Glutamatergic neuron (in vitro differentiated cells): ENCODE measurements at regions not wholly inside any gene's neighbourhood (a gene's known extent, or its start where the extent isn't known, plus 50 kb on each side); places are given as distances from the start of the nearest gene placed in this dataset.

Experiments
- DNase-seq: peaks from one replicate; pipeline ENCODE4 v3.0.0; 2022
- H3K27ac Mint-ChIP-seq: one replicate; pipeline ENCODE4 v1.8.0; 2020; ENCODE audit warnings: mild to moderate bottlenecking, mixed read lengths, inconsistent platforms; ENCODE audit not compliant: unreplicated experiment
- H3K27me3 Mint-ChIP-seq: one replicate; pipeline ENCODE4 v1.8.0; 2020; ENCODE audit warnings: mild to moderate bottlenecking, moderate library complexity, mixed read lengths, inconsistent platforms; ENCODE audit not compliant: unreplicated experiment
- H3K36me3 Mint-ChIP-seq: one replicate; pipeline ENCODE4 v1.8.0; 2020; ENCODE audit warnings: mild to moderate bottlenecking, mixed read lengths, inconsistent platforms; ENCODE audit not compliant: unreplicated experiment
- H3K4me1 Mint-ChIP-seq: one replicate; pipeline ENCODE4 v1.8.0; 2020; ENCODE audit warnings: mild to moderate bottlenecking, low read depth, mixed read lengths, inconsistent platforms; ENCODE audit not compliant: unreplicated experiment
- H3K4me3 Mint-ChIP-seq: one replicate; pipeline ENCODE4 v1.8.0; 2020; ENCODE audit warnings: mild to moderate bottlenecking, mixed read lengths, inconsistent platforms; ENCODE audit not compliant: unreplicated experiment
- H3K9me3 Mint-ChIP-seq: one replicate; pipeline ENCODE4 v1.8.0; 2020; ENCODE audit warnings: mild to moderate bottlenecking, moderate library complexity, mixed read lengths, inconsistent platforms; ENCODE audit not compliant: unreplicated experiment
- TF ChIP-seq, protein P1 (sequence below): fragments of 200-600 bp; sonication (generic); IDR thresholded peaks from one replicate; pipeline ENCODE4 v1.5.0; 2021; ENCODE audit not compliant: partially characterized antibody, unreplicated experiment

- H3K27ac Mint-ChIP-seq, result no peak overlapping the region
- H3K27me3 Mint-ChIP-seq, result no peaks in the 10 kb centered on the region
- no peaks in the 10 kb centered on the region for H3K36me3 Mint-ChIP-seq
- TF ChIP-seq, protein P1, sequence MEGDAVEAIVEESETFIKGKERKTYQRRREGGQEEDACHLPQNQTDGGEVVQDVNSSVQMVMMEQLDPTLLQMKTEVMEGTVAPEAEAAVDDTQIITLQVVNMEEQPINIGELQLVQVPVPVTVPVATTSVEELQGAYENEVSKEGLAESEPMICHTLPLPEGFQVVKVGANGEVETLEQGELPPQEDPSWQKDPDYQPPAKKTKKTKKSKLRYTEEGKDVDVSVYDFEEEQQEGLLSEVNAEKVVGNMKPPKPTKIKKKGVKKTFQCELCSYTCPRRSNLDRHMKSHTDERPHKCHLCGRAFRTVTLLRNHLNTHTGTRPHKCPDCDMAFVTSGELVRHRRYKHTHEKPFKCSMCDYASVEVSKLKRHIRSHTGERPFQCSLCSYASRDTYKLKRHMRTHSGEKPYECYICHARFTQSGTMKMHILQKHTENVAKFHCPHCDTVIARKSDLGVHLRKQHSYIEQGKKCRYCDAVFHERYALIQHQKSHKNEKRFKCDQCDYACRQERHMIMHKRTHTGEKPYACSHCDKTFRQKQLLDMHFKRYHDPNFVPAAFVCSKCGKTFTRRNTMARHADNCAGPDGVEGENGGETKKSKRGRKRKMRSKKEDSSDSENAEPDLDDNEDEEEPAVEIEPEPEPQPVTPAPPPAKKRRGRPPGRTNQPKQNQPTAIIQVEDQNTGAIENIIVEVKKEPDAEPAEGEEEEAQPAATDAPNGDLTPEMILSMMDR, result no peak
- DNase-seq, result no peak
- no peaks in the 10 kb centered on the region for H3K9me3 Mint-ChIP-seq
- H3K4me3 Mint-ChIP-seq, result no peak overlapping the region
- H3K4me1 Mint-ChIP-seq, result no peaks in the 10 kb centered on the region
Observed at GRCh38 chr4:126851391-126851790, 781.4 kb upstream of the INTU start.

GRCh38 chr4:126853715-126854114, 779.0 kb upstream of the INTU start:
- Mint-ChIP-seq H3K4me3 (no peak overlapping the region), H3K27me3 (no peaks in the 10 kb centered on the region), H3K9me3 (no peaks in the 10 kb centered on the region), H3K36me3 (no peaks in the 10 kb centered on the region), H3K4me1 (no peaks in the 10 kb centered on the region), H3K27ac (no peak overlapping the region)
- TF ChIP-seq, protein P1, result no peak
- no peak for DNase-seq

- Mint-ChIP-seq H3K36me3 (no peaks in the 10 kb centered on the region), H3K4me3 (no peak overlapping the region), H3K27ac (no peak overlapping the region), H3K9me3 (no peaks in the 10 kb centered on the region), H3K27me3 (no peaks in the 10 kb centered on the region), H3K4me1 (no peaks in the 10 kb centered on the region)
- no peak for DNase-seq
- TF ChIP-seq, protein P1, result no peak
Observed at GRCh38 chr4:126856906-126857305, 775.9 kb upstream of the INTU start.

- H3K9me3 Mint-ChIP-seq, result no peaks in the 10 kb centered on the region
- no peaks in the 10 kb centered on the region for H3K4me1 Mint-ChIP-seq
- TF ChIP-seq, protein P1, result no peak
- DNase-seq, result no peak
- H3K36me3 Mint-ChIP-seq, result no peaks in the 10 kb centered on the region
- no peak overlapping the region for H3K4me3 Mint-ChIP-seq
- no peak overlapping the region for H3K27ac Mint-ChIP-seq
- H3K27me3 Mint-ChIP-seq, result no peaks in the 10 kb centered on the region
Observed at GRCh38 chr4:126859314-126859713, 773.4 kb upstream of the INTU start.

DNA sequence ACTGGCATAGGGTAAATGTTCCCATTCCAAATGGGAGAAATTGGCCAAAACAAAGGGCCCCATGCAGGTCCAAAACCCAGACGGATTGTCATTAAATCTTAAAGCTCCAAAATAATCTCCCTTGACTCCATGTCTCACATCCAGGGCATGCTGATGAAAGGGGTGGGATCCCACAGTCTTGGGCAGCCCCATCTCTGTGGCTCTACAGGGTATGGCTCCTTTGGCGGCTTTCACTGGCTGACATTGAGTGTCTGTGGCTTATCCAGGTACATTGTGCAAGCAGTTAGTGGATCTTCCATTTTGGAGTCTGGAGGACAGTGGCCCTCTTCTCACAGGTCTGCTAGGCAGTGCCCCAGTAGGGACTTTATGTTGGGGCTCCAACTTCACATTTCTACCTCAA, 772.9 kb upstream of the INTU start:
- no peaks in the 10 kb centered on the region for H3K9me3 Mint-ChIP-seq
- H3K4me3 Mint-ChIP-seq, result no peak overlapping the region
- H3K36me3 Mint-ChIP-seq, result no peaks in the 10 kb centered on the region
- DNase-seq, result no peak
- TF ChIP-seq, protein P1, result no peak
- no peaks in the 10 kb centered on the region for H3K27me3 Mint-ChIP-seq
- no peaks in the 10 kb centered on the region for H3K4me1 Mint-ChIP-seq
- H3K27ac Mint-ChIP-seq, result no peak overlapping the region
